Gastroesophageal sphincter (tissue), 3 donors: ENCODE measurements at regions not wholly inside any gene's neighbourhood (a gene's known extent, or its start where the extent isn't known, plus 50 kb on each side); places are given as distances from the start of the nearest gene placed in this dataset.

Experiments
- CTCF ChIP-seq, 4 experiments: fragments of 200-600 bp in 2 of 4; fragments of 450-650 bp in 2 of 4; sonication (generic) in 1 of 4; IDR thresholded peaks; one replicate each; pipeline ENCODE4 v1.5.1; 2017 to 2019; ENCODE audit warnings: antibody characterized with exemption in 4 of 4, mild to moderate bottlenecking in 2 of 4, moderate library complexity in 2 of 4
- POLR2AphosphoS5 ChIP-seq: sonication (generic); formaldehyde crosslinking; IDR thresholded peaks from one replicate; pipeline ENCODE4 v1.6.1; 2017; ENCODE audit warnings: antibody characterized with exemption

GRCh38 chr12:98296462-98297079 is 218.8 kb upstream of the TMPO start:
- no peak for TF ChIP-seq CTCF (IDR thresholded peaks at IDR 0.05)
- TF ChIP-seq POLR2AphosphoS5 = no peak
